Motor neuron (in vitro differentiated cells): ENCODE measurements at regions not wholly inside any gene's neighbourhood (a gene's known extent, or its start where the extent isn't known, plus 50 kb on each side); places are given as distances from the start of the nearest gene placed in this dataset.
A peak's percentile ranks its signal among the peaks of the same experiment; 100 is the strongest.

ENCODE experiments used
- ATAC-seq, 8 experiments: fragments of 200-7000 bp; cut with Tn5 transposase; replicated peaks in 6 of 8; 2 replicates each; pipeline ENCODE4 v1.8.0; 2021; ENCODE audit warnings: mild to moderate bottlenecking in 8 of 8, moderate library complexity in 8 of 8
- H3K27ac ChIP-seq, 2 donors: fragments of 250-450 bp; sonication (Bioruptor Pico); 2 replicates each; pipeline ENCODE4 v1.9.0; 2021; ENCODE audit warnings: antibody characterized with exemption in 2 of 2, mild to moderate bottlenecking in 2 of 2, moderate library complexity in 1 of 2
- H3K4me1 ChIP-seq, 2 donors: fragments of 250-450 bp; sonication (Bioruptor Pico); replicated peaks in 1 of 2; 2 replicates each; pipeline ENCODE4 v1.6.1; 2021; ENCODE audit warnings: antibody characterized with exemption in 2 of 2, mild to moderate bottlenecking in 2 of 2, moderate library complexity in 1 of 2
- H3K4me3 ChIP-seq, 5 donors: fragments of 250-450 bp; sonication (Bioruptor Pico); 2 replicates each; pipeline ENCODE4 v1.9.0; 2021; ENCODE audit warnings: antibody characterized with exemption in 5 of 5, mild to moderate bottlenecking in 5 of 5, moderate library complexity in 4 of 5
- WGBS, 10 experiments: fragments of 450-650 bp; shearing (Covaris generic); methylation state at CpG; one replicate each; pipeline ENCODE4 v1.0.0; 2022; 5-methylcytosine and 5-hydroxymethylcytosine counted together
- in situ Hi-C, 9 experiments: fragments of 400-800 bp; cut with MboI; loops; one replicate each; pipeline ENCODE4 v1.15.0; 2021; ENCODE audit warnings: low sequenced_read_pairs in 9 of 9, low pct_unique_long_range_greater_than_20kb in 2 of 9; ENCODE audit not compliant: unreplicated experiment in 9 of 9

GRCh38 chr3:104960579-104960978 lies 406.1 kb upstream of the ALCAM start:
- in situ Hi-C loops = no loop called here
- no peak for ATAC-seq
- no peak overlapping the region for H3K4me3 ChIP-seq
- 0 to 67% (median 27%) methylated on average over 1 to 2 of the region's 2 CpGs; no CpG with 5 or more reads in 1 of the 10 experiments for WGBS, 10 experiments
- no peak overlapping the region for H3K27ac ChIP-seq
- H3K4me1 ChIP-seq = peaks cover 0 to 4% of the 10 kb centered on the region in 2 donors

GRCh38 chr3:104961851-104962250 lies 404.9 kb upstream of the ALCAM start:
- Histone ChIP-seq H3K4me1 (peaks cover 0 to 4% of the 10 kb centered on the region in 2 donors), H3K4me3 (no peak overlapping the region), H3K27ac (no peak overlapping the region)
- in situ Hi-C loops = no loop called here
- 0 to 80% (median 20%) methylated on average over 1 of the region's 1 CpG; no CpG with 5 or more reads in 1 of the 10 experiments for WGBS, 10 experiments
- ATAC-seq = peak in 1 of 8 experiments; percentile 16

GRCh38 chr3:104974316-104974715 lies 392.4 kb upstream of the ALCAM start:
- Histone ChIP-seq H3K4me3 (no peak overlapping the region), H3K4me1 (no peaks in the 10 kb centered on the region), H3K27ac (no peak overlapping the region)
- in situ Hi-C loops = no loop called here
- WGBS, 10 experiments = 22 to 100% (median 77%) methylated on average over 1 to 5 of the region's 5 CpGs
- peak in 5 of 8 experiments; percentile 12 to 74 (median 69) for ATAC-seq

- H3K4me1 ChIP-seq = no peaks in the 10 kb centered on the region
- no peak overlapping the region for H3K27ac ChIP-seq
- ATAC-seq = no peak
- WGBS, 10 experiments = 54 to 100% (median 90%) methylated on average over 1 to 3 of the region's 3 CpGs
- no peak overlapping the region for H3K4me3 ChIP-seq
- in situ Hi-C loops = no loop called here
These were observed 389.0 kb upstream of the ALCAM start for GRCh38 chr3:104977719-104978118.

- Histone ChIP-seq H3K4me1 (no peaks in the 10 kb centered on the region), H3K27ac (no peak overlapping the region), H3K4me3 (no peak overlapping the region)
- no peak for ATAC-seq
- WGBS, 10 experiments = 55 to 100% (median 100%) methylated on average over 1 of the region's 1 CpG; no CpG with 5 or more reads in 2 of the 10 experiments
- in situ Hi-C loops = no loop called here
These were observed 384.6 kb upstream of the ALCAM start for GRCh38 chr3:104982130-104982529.

- H3K4me1 ChIP-seq = no peaks in the 10 kb centered on the region
- WGBS, 10 experiments = 14 to 100% (median 82%) methylated on average over 1 to 2 of the region's 2 CpGs; no CpG with 5 or more reads in 4 of the 10 experiments
- ATAC-seq = no peak
- H3K4me3 ChIP-seq = no peak overlapping the region
- no peak overlapping the region for H3K27ac ChIP-seq
- in situ Hi-C loops = no loop called here
These were observed 378.9 kb upstream of the ALCAM start for GRCh38 chr3:104987859-104988258.

GRCh38 chr3:104988496-104988895 lies 378.2 kb upstream of the ALCAM start:
- H3K4me3 ChIP-seq = no peak overlapping the region
- H3K27ac ChIP-seq = no peak overlapping the region
- ATAC-seq = peak in 2 of 8 experiments; percentile 37 to 61
- 50 to 100% (median 92%) methylated on average over 1 to 3 of the region's 3 CpGs; no CpG with 5 or more reads in 1 of the 10 experiments for WGBS, 10 experiments
- in situ Hi-C loops = no loop called here
- H3K4me1 ChIP-seq = no peaks in the 10 kb centered on the region

- H3K27ac ChIP-seq = no peak overlapping the region
- H3K4me3 ChIP-seq = no peak overlapping the region
- no peak for ATAC-seq
- H3K4me1 ChIP-seq = no peaks in the 10 kb centered on the region
- 10 to 100% (median 55%) methylated on average over 1 of the region's 1 CpG; no CpG with 5 or more reads in 4 of the 10 experiments for WGBS, 10 experiments
- in situ Hi-C loops = no loop called here
These were observed 376.8 kb upstream of the ALCAM start for GRCh38 chr3:104989878-104990277.

- in situ Hi-C loops = no loop called here
- H3K27ac ChIP-seq = no peak overlapping the region
- ATAC-seq = peak in 4 of 8 experiments; percentile 38 to 52 (median 50)
- WGBS, 10 experiments = 26 to 88% (median 76%) methylated on average over 1 to 2 of the region's 2 CpGs; no CpG with 5 or more reads in 1 of the 10 experiments
- H3K4me1 ChIP-seq = no peaks in the 10 kb centered on the region
- H3K4me3 ChIP-seq = no peak overlapping the region
These were observed 376.0 kb upstream of the ALCAM start for GRCh38 chr3:104990758-104991157.

- WGBS, 10 experiments = 14 to 83% (median 58%) methylated on average over 1 to 3 of the region's 3 CpGs; no CpG with 5 or more reads in 2 of the 10 experiments
- Histone ChIP-seq H3K27ac (no peak overlapping the region), H3K4me3 (no peak overlapping the region), H3K4me1 (no peaks in the 10 kb centered on the region)
- ATAC-seq = peak in 3 of 8 experiments; percentile 93 to 100 (median 99)
- in situ Hi-C loops = no loop called here
These were observed 374.0 kb upstream of the ALCAM start for GRCh38 chr3:104992676-104993075.

GRCh38 chr3:105006164-105006563 lies 360.5 kb upstream of the ALCAM start:
- H3K4me1 ChIP-seq = no peaks in the 10 kb centered on the region
- in situ Hi-C loops = no loop called here
- no peak overlapping the region for H3K4me3 ChIP-seq
- H3K27ac ChIP-seq = no peak overlapping the region
- no peak for ATAC-seq

GRCh38 chr3:105013657-105014056 lies 353.1 kb upstream of the ALCAM start:
- in situ Hi-C loops = no loop called here
- WGBS, 10 experiments = 0 to 70% (median 39%) methylated on average over 1 to 2 of the region's 2 CpGs
- Histone ChIP-seq H3K4me3 (no peak overlapping the region), H3K4me1 (no peaks in the 10 kb centered on the region), H3K27ac (no peak overlapping the region)
- no peak for ATAC-seq

GRCh38 chr3:105014631-105015030 lies 352.1 kb upstream of the ALCAM start:
- no peak for ATAC-seq
- H3K27ac ChIP-seq = no peak overlapping the region
- in situ Hi-C loops = no loop called here
- H3K4me1 ChIP-seq = no peaks in the 10 kb centered on the region
- no peak overlapping the region for H3K4me3 ChIP-seq
- 0 to 83% (median 34%) methylated on average over 1 of the region's 1 CpG; no CpG with 5 or more reads in 4 of the 10 experiments for WGBS, 10 experiments

- in situ Hi-C loops = no loop called here
- no peak overlapping the region for H3K4me3 ChIP-seq
- no peak overlapping the region for H3K27ac ChIP-seq
- 0 to 83% (median 50%) methylated on average over 1 to 2 of the region's 2 CpGs; no CpG with 5 or more reads in 4 of the 10 experiments for WGBS, 10 experiments
- H3K4me1 ChIP-seq = no peaks in the 10 kb centered on the region
- no peak for ATAC-seq
These were observed 343.9 kb upstream of the ALCAM start for GRCh38 chr3:105022813-105023212.
